ENCODE measurements at regions not wholly inside any gene's neighbourhood (a gene's known extent, or its start where the extent isn't known, plus 50 kb on each side); places are given as distances from the start of the nearest gene placed in this dataset.

GRCh38 chr4:136909626-136910025 is 622.7 kb downstream of the PCDH18 start:
- TF ChIP-seq ZBTB8A (tag by site-specific recombination; IDR thresholded peaks at IDR 0.05) (no peak), ZNF791 (tag by site-specific recombination; IDR thresholded peaks at IDR 0.05) (no peak), KLF16 (tag by site-specific recombination; IDR thresholded peaks at IDR 0.05) (no peak), REPIN1 (tag by site-specific recombination; IDR thresholded peaks at IDR 0.05; ENCODE audit: low read depth) (no peak), ZNF510 (tag by site-specific recombination; IDR thresholded peaks at IDR 0.05; ENCODE audit: insufficient replicate concordance) (no peak), ZNF792 (tag by site-specific recombination; IDR thresholded peaks at IDR 0.05) (no peak), ZBTB6 (tag by site-specific recombination; IDR thresholded peaks at IDR 0.05) (no peak), OVOL3 (tag by site-specific recombination; IDR thresholded peaks at IDR 0.05) (no peak)
- ChIA-PET POLR2A (no interaction called here), CTCF (no interaction called here)
- Histone ChIP-seq H3K27ac (ENCODE audit: extremely low read depth, low read depth, low read length) (no peak overlapping the region), H3K4me1 (ENCODE audit: control insufficient read depth, insufficient read depth, low read length) (no peaks in the 10 kb centered on the region), H3K4me3 (ENCODE audit: low read depth, low read length) (no peak overlapping the region), H3K9me3 (ENCODE audit: control insufficient read depth, insufficient read depth, low read depth, low read length) (no peaks in the 10 kb centered on the region), H3K36me3 (ENCODE audit: control insufficient read depth in 2 of 2, insufficient read depth in 1 of 2, low read length in 2 of 2) (no peaks in the 10 kb centered on the region)

- POLR2A ChIA-PET, result no interaction called here
- Histone ChIP-seq H3K9me3 (ENCODE audit: control insufficient read depth, insufficient read depth, low read depth, low read length) (no peaks in the 10 kb centered on the region), H3K4me1 (ENCODE audit: control insufficient read depth, insufficient read depth, low read length) (no peaks in the 10 kb centered on the region), H3K36me3 (ENCODE audit: control insufficient read depth in 2 of 2, insufficient read depth in 1 of 2, low read length in 2 of 2) (no peaks in the 10 kb centered on the region), H3K27ac (ENCODE audit: extremely low read depth, low read depth, low read length) (no peak overlapping the region), H3K4me3 (ENCODE audit: low read depth, low read length) (no peak overlapping the region)
- CTCF ChIA-PET, result interaction anchor here (0.7 kb wide), 1 partner anchor 1038 kb away, joined by 3 read pairs; no protein-coding TSS in a partner anchor
- TF ChIP-seq ZNF555 (tag by site-specific recombination; conservative IDR thresholded peaks at IDR 0.05) (no peak), ZNF692 (tag by site-specific recombination; IDR thresholded peaks at IDR 0.05) (no peak), ZNF623 (tag by site-specific recombination; IDR thresholded peaks at IDR 0.05) (no peak), ZSCAN18 (tag by site-specific recombination; IDR thresholded peaks at IDR 0.05) (no peak), ZNF513 (tag by site-specific recombination; IDR thresholded peaks at IDR 0.05) (no peak), ZNF24 (tag by site-specific recombination; IDR thresholded peaks at IDR 0.05) (no peak), ZNF140 (tag by site-specific recombination; IDR thresholded peaks at IDR 0.05) (no peak), ZFP69B (tag by site-specific recombination; IDR thresholded peaks at IDR 0.05) (no peak), ZNF830 (tag by site-specific recombination; IDR thresholded peaks at IDR 0.05; ENCODE audit: low read depth) (no peak), HOXA7 (CRISPR knock-in tag; IDR thresholded peaks at IDR 0.05; ENCODE audit: borderline replicate concordance) (no peak), IKZF3 (tag by site-specific recombination; IDR thresholded peaks at IDR 0.05) (no peak), MZF1 (tag by site-specific recombination; IDR thresholded peaks at IDR 0.05; ENCODE audit: borderline replicate concordance) (no peak), ZNF664 (tag by site-specific recombination; IDR thresholded peaks at IDR 0.05) (no peak), GLI4 (tag by site-specific recombination; IDR thresholded peaks at IDR 0.05) (no peak), ZNF433 (tag by site-specific recombination; IDR thresholded peaks at IDR 0.05; ENCODE audit: low read depth) (no peak), ZNF239 (tag by site-specific recombination; IDR thresholded peaks at IDR 0.05) (no peak), ZBTB20 (tag by site-specific recombination; IDR thresholded peaks at IDR 0.05) (no peak), EGR2 (tag by site-specific recombination; IDR thresholded peaks at IDR 0.05; ENCODE audit: low read depth) (no peak)
These were observed 624.2 kb downstream of the PCDH18 start for GRCh38 chr4:136908122-136908521.
